HEK293 (cell line): ENCODE measurements at regions not wholly inside any gene's neighbourhood (a gene's known extent, or its start where the extent isn't known, plus 50 kb on each side); places are given as distances from the start of the nearest gene placed in this dataset.

Source experiments
- CTCF ChIA-PET: fragments of 350-600 bp; formaldehyde crosslinking; extraction: SDS; loops from one replicate; lab custom pipeline; 2021; ENCODE audit warnings: antibody characterized with exemption; lab: Yijun Ruan, JAX
- POLR2A ChIA-PET: fragments of 300-600 bp; formaldehyde crosslinking; extraction: SDS; loops from one replicate; lab custom pipeline; 2020; ENCODE audit warnings: antibody characterized with exemption, inconsistent platforms; lab: Yijun Ruan, JAX
- H3K27ac ChIP-seq: fragments of 200-500 bp; sonication (Bioruptor generic); 2 replicates; pipeline ENCODE4 v1.5.1; 2014; ENCODE audit warnings: low read depth, low read length, control low read depth, inconsistent platforms; ENCODE audit errors: extremely low read depth
- H3K36me3 ChIP-seq, 2 experiments: fragments of 200-500 bp in 1 of 2; sonication (Bioruptor generic) in 1 of 2; 1 replicate in 1 of 2; 2 replicates in 1 of 2; pipeline ENCODE4 v1.5.1; 2014 to 2017; ENCODE audit warnings: inconsistent platforms in 2 of 2, low read length in 2 of 2; ENCODE audit not compliant: control insufficient read depth in 2 of 2, insufficient read depth in 1 of 2
- H3K4me1 ChIP-seq: fragments of 200-500 bp; sonication (Bioruptor generic); 2 replicates; pipeline ENCODE4 v1.5.1; 2014; ENCODE audit warnings: mild to moderate bottlenecking, low read length, inconsistent platforms; ENCODE audit not compliant: control insufficient read depth, insufficient read depth
- H3K4me3 ChIP-seq: 2 replicates; pipeline ENCODE4 v1.5.1; 2011; ENCODE audit warnings: low read depth, mild to moderate bottlenecking, control low read depth, low read length, moderate library complexity
- H3K9me3 ChIP-seq: fragments of 200-500 bp; sonication (Bioruptor generic); 2 replicates; pipeline ENCODE4 v1.5.1; 2014; ENCODE audit warnings: low read depth, low read length, inconsistent platforms; ENCODE audit not compliant: control insufficient read depth, insufficient read depth
- ATF2 ChIP-seq: fragments of 450-650 bp; formaldehyde crosslinking; IDR thresholded peaks from 2 replicates; pipeline ENCODE4 v1.5.1; 2016; ENCODE audit warnings: missing biosample characterization, missing genetic modification characterization, low read depth
- EGR2 ChIP-seq: fragments of 450-650 bp; formaldehyde crosslinking; IDR thresholded peaks from 2 replicates; pipeline ENCODE4 v1.5.1; 2016; ENCODE audit warnings: low read depth, missing biosample characterization, missing genetic modification characterization
- GLIS2 ChIP-seq: fragments of 450-650 bp; formaldehyde crosslinking; IDR thresholded peaks from 2 replicates; pipeline ENCODE4 v1.5.1; 2016; ENCODE audit warnings: missing biosample characterization, missing genetic modification characterization
- KLF1 ChIP-seq: fragments of 450-650 bp; formaldehyde crosslinking; IDR thresholded peaks from 2 replicates; pipeline ENCODE4 v1.5.1; 2016; ENCODE audit warnings: missing biosample characterization, missing genetic modification characterization
- KLF10 ChIP-seq: fragments of 450-650 bp; IDR thresholded peaks from 2 replicates; pipeline ENCODE4 v1.5.1; 2018; ENCODE audit warnings: missing biosample characterization, mild to moderate bottlenecking, missing genetic modification characterization
- REPIN1 ChIP-seq: fragments of 450-650 bp; formaldehyde crosslinking; IDR thresholded peaks from 2 replicates; pipeline ENCODE4 v1.5.1; 2017; ENCODE audit warnings: missing biosample characterization, missing genetic modification characterization, low read depth
- SP3 ChIP-seq: fragments of 450-650 bp; formaldehyde crosslinking; IDR thresholded peaks from 2 replicates; pipeline ENCODE4 v1.5.1; 2016; ENCODE audit warnings: missing biosample characterization, missing genetic modification characterization
- TCF7L2 ChIP-seq: IDR thresholded peaks from 2 replicates; pipeline ENCODE4 v1.6.1; 2011; ENCODE audit warnings: low read depth, mild to moderate bottlenecking, inconsistent platforms, low read length, moderate library complexity, borderline replicate concordance
- ZFHX2 ChIP-seq: fragments of 450-650 bp; formaldehyde crosslinking; conservative IDR thresholded peaks from 2 replicates; pipeline ENCODE4 v1.5.1; 2016; ENCODE audit warnings: missing biosample characterization, missing genetic modification characterization
- ZNF157 ChIP-seq: fragments of 450-650 bp; formaldehyde crosslinking; IDR thresholded peaks from 2 replicates; pipeline ENCODE4 v1.5.1; 2016; ENCODE audit warnings: missing biosample characterization, missing genetic modification characterization
- ZNF24 ChIP-seq: fragments of 450-650 bp; formaldehyde crosslinking; IDR thresholded peaks from 2 replicates; pipeline ENCODE4 v1.5.1; 2016; ENCODE audit warnings: missing biosample characterization, missing genetic modification characterization
- ZNF266 ChIP-seq: fragments of 450-650 bp; formaldehyde crosslinking; IDR thresholded peaks from 2 replicates; pipeline ENCODE4 v1.5.1; 2016; ENCODE audit warnings: missing biosample characterization, missing genetic modification characterization, low read depth
- ZNF558 ChIP-seq: fragments of 450-650 bp; formaldehyde crosslinking; IDR thresholded peaks from 2 replicates; pipeline ENCODE4 v1.5.1; 2016; ENCODE audit warnings: missing biosample characterization, missing genetic modification characterization
- ZNF664 ChIP-seq: fragments of 450-650 bp; formaldehyde crosslinking; IDR thresholded peaks from 2 replicates; pipeline ENCODE4 v1.5.1; 2016; ENCODE audit warnings: missing biosample characterization, missing genetic modification characterization
- ZNF747 ChIP-seq: fragments of 450-650 bp; formaldehyde crosslinking; IDR thresholded peaks from 2 replicates; pipeline ENCODE4 v1.5.1; 2016; ENCODE audit warnings: missing biosample characterization, missing genetic modification characterization
- ZNF792 ChIP-seq: fragments of 450-650 bp; formaldehyde crosslinking; IDR thresholded peaks from 2 replicates; pipeline ENCODE4 v1.5.1; 2016; ENCODE audit warnings: missing biosample characterization, missing genetic modification characterization
- ZSCAN18 ChIP-seq: fragments of 450-650 bp; formaldehyde crosslinking; IDR thresholded peaks from 2 replicates; pipeline ENCODE4 v1.5.1; 2016; ENCODE audit warnings: missing biosample characterization, missing genetic modification characterization
- ZSCAN5A ChIP-seq: fragments of 450-650 bp; formaldehyde crosslinking; IDR thresholded peaks from 2 replicates; pipeline ENCODE4 v1.5.1; 2016; ENCODE audit warnings: missing biosample characterization, missing genetic modification characterization
- TF ChIP-seq, protein P1 (sequence below): sonication (generic); formaldehyde crosslinking; IDR thresholded peaks from 2 replicates; pipeline ENCODE4 v1.8.1; 2022; ENCODE audit warnings: mild to moderate bottlenecking, moderate library complexity, missing genetic modification reagents

- H3K4me1 ChIP-seq = peaks cover 3% of the 10 kb centered on the region; the same call in 1 of the 2 replicates
- TF ChIP-seq, protein P1, sequence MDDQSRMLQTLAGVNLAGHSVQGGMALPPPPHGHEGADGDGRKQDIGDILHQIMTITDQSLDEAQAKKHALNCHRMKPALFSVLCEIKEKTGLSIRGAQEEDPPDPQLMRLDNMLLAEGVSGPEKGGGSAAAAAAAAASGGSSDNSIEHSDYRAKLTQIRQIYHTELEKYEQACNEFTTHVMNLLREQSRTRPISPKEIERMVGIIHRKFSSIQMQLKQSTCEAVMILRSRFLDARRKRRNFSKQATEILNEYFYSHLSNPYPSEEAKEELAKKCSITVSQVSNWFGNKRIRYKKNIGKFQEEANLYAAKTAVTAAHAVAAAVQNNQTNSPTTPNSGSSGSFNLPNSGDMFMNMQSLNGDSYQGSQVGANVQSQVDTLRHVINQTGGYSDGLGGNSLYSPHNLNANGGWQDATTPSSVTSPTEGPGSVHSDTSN (CRISPR knock-in tag) = no peak
- no peak for TF ChIP-seq ZNF558 (tag by site-specific recombination)
- TF ChIP-seq ZSCAN5A = no peak
- TF ChIP-seq GLIS2 (tag by site-specific recombination) = no peak
- no peak for TF ChIP-seq KLF10 (tag by site-specific recombination)
- TF ChIP-seq REPIN1 = no peak
- no peak for TF ChIP-seq ZNF792
- TF ChIP-seq SP3 (tag by site-specific recombination) = no peak
- no peak for TF ChIP-seq ZNF157 (tag by site-specific recombination)
- TF ChIP-seq ZNF747 (tag by site-specific recombination) = no peak
- TF ChIP-seq ZNF664 (tag by site-specific recombination) = no peak
- no peak overlapping the region for H3K4me3 ChIP-seq
- no peak overlapping the region for H3K27ac ChIP-seq
- no peaks in the 10 kb centered on the region for H3K9me3 ChIP-seq
- POLR2A ChIA-PET = interaction anchor here (1.0 kb wide), 1 partner anchor 341 kb away, joined by 3 read pairs; no protein-coding TSS in a partner anchor
- CTCF ChIA-PET = interaction anchor here (0.7 to 1.1 kb wide), 2 partner anchors 19 to 75 kb away, joined by 3 read pairs; no protein-coding TSS in a partner anchor
- H3K36me3 ChIP-seq = no peaks in the 10 kb centered on the region
These were observed 326.3 kb downstream of the UACA start for GRCh38 chr15:70437089-70437488.

DNA sequence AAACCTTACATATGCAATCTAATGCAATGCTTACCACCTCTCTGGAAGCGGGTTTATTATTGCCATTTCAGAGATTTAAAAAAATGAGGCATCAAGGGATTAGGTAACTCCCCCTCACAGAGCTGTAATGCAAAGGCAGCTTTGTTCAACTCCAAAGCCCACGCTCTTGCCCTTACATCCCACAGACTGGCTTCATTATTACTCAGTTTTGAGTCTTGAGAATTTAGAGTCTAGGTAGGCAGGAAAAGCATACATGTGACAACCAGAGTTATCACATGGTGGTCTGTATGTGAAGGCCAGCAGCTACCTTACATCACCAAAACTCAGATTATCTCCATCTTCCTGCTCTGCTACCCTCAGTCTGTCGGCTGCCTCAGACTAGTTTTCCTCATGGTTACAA, 326.9 kb downstream of the UACA start:
- Histone ChIP-seq H3K36me3 (no peaks in the 10 kb centered on the region), H3K4me1 (peaks cover 3% of the 10 kb centered on the region; the same call in 1 of the 2 replicates), H3K27ac (no peak overlapping the region), H3K4me3 (no peak overlapping the region), H3K9me3 (no peaks in the 10 kb centered on the region)
- ChIA-PET POLR2A (no interaction called here), CTCF (interaction anchor here (0.7 to 1.3 kb wide), 2 partner anchors 14 to 655 kb away, joined by 3 to 5 read pairs; no protein-coding TSS in a partner anchor)
- no peak for TF ChIP-seq ZNF24 (tag by site-specific recombination)
- TF ChIP-seq ZSCAN18 (tag by site-specific recombination) = no peak
- no peak for TF ChIP-seq ATF2 (tag by site-specific recombination)
- TF ChIP-seq ZFHX2 = peak; percentile 74
- peak; percentile 78 for TF ChIP-seq EGR2 (tag by site-specific recombination)
- TF ChIP-seq KLF1 (tag by site-specific recombination) = no peak
- no peak for TF ChIP-seq ZNF266 (tag by site-specific recombination)
- no peak for TF ChIP-seq TCF7L2
